Subcutaneous abdominal adipose tissue (tissue), 5 donors: ENCODE measurements at regions not wholly inside any gene's neighbourhood (a gene's known extent, or its start where the extent isn't known, plus 50 kb on each side); places are given as distances from the start of the nearest gene placed in this dataset.

Experiments used
- H3K27ac ChIP-seq: one replicate; pipeline ENCODE4 v1.7.0; 2013; ENCODE audit warnings: low read depth, mild to moderate bottlenecking, inconsistent platforms, low read length, moderate library complexity
- H3K27me3 ChIP-seq, 5 donors: one replicate each; pipeline ENCODE4 v1.7.0; 2013; ENCODE audit warnings: low read length in 5 of 5, inconsistent platforms in 1 of 5; ENCODE audit not compliant: control insufficient read depth in 5 of 5, insufficient read depth in 4 of 5
- H3K36me3 ChIP-seq, 5 donors: one replicate each; pipeline ENCODE4 v1.7.0; 2013; ENCODE audit warnings: low read length in 5 of 5; ENCODE audit not compliant: control insufficient read depth in 5 of 5, insufficient read depth in 5 of 5
- H3K4me1 ChIP-seq, 5 donors: one replicate each; pipeline ENCODE4 v1.7.0; 2013; ENCODE audit warnings: low read length in 5 of 5, mild to moderate bottlenecking in 3 of 5, moderate library complexity in 1 of 5; ENCODE audit not compliant: control insufficient read depth in 5 of 5, insufficient read depth in 5 of 5
- H3K4me3 ChIP-seq, 5 donors: one replicate each; pipeline ENCODE4 v1.7.0; 2013; ENCODE audit warnings: low read length in 5 of 5, low read depth in 1 of 5
- H3K9ac ChIP-seq, 5 donors: one replicate each; pipeline ENCODE4 v1.7.0; 2013; ENCODE audit warnings: low read length in 5 of 5, mild to moderate bottlenecking in 4 of 5, moderate library complexity in 3 of 5
- H3K9me3 ChIP-seq, 5 donors: one replicate each; pipeline ENCODE4 v1.7.0; 2013; ENCODE audit warnings: low read length in 5 of 5; ENCODE audit not compliant: control insufficient read depth in 5 of 5
- donor health status: healthy.
- donor health status: healthy.
- donor health status: healthy.
- donor health status: healthy.
- donor health status: healthy.

DNA sequence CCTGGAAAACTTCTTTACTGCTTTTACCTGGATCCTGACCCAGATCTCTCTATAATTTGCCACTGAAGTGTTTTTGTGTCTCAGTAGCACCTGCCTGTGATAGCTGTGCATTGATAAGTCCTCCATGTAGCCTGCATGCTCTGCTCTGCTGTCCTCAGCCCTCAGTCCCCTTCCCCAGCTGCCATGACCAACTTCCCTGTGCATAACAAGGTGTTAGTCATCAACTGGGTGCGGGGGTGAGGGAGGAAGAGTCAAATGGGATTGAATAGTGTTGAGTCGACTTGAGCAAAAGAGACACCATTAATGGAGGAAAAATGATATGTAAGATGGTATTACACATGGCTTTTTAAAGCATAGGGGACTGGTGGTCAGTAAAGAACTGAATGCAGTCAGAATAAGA is 92.2 kb upstream of the PLET1 start:
- peaks cover 0 to 10% (median 10%) of the 10 kb centered on the region in 5 donors for H3K4me1 ChIP-seq
- no peak overlapping the region for H3K9ac ChIP-seq
- H3K9me3 ChIP-seq = no peaks in the 10 kb centered on the region
- no peak overlapping the region for H3K4me3 ChIP-seq
- H3K27me3 ChIP-seq = no peaks in the 10 kb centered on the region
- H3K36me3 ChIP-seq = no peaks in the 10 kb centered on the region
- H3K27ac ChIP-seq = no peak overlapping the region

DNA sequence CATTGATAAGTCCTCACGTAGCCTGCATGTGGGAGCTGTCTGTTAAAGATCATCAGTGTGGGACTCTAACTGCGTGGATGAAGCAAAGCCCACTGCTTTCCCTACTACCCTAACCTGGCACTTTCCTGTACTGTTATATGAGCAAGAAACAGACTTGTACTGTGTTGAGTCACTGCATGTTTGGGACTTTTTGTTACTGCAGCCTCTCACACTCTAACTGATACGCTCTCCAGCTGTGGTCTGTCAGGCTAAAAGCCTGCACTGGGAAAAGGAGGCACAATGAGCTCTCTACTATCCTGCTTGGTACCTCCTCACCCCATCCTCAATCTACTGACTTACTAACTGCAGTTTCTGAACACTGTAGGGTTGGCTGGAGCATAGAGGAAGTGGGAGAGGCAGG is 93.7 kb upstream of the PLET1 start:
- H3K9ac ChIP-seq = no peak overlapping the region

DNA sequence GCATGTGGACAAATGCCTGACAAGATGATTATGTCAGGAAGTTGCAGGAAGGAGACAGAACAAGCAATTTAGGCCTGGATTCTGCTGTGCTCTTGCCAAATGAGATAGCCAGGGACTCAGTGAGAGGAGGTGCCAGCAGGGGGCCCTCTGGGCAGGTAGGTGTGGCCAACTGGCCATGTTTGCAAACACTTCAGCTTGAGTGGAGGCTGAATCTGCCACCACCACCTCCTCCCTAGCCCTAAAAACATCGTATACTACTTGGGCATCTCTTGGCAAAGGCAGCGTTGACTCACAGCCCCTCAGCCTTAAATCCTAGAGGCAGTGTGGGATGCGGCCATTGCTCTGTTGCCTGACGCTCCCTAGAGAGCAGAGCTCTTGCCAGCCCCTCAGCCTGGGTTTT is 95.1 kb upstream of the PLET1 start:
- no peaks in the 10 kb centered on the region for H3K27me3 ChIP-seq
- H3K4me1 ChIP-seq = peaks cover 0 to 21% (median 19%) of the 10 kb centered on the region in 5 donors
- no peak overlapping the region for H3K9ac ChIP-seq
- H3K27ac ChIP-seq = no peak overlapping the region
- H3K36me3 ChIP-seq = no peaks in the 10 kb centered on the region
- H3K4me3 ChIP-seq = no peak overlapping the region
- no peaks in the 10 kb centered on the region for H3K9me3 ChIP-seq

More for the DNA sequence above, 93.7 kb upstream of the PLET1 start:
- Histone ChIP-seq H3K27ac (no peak overlapping the region), H3K9me3 (no peaks in the 10 kb centered on the region), H3K36me3 (no peaks in the 10 kb centered on the region), H3K4me3 (no peak overlapping the region), H3K27me3 (no peaks in the 10 kb centered on the region), H3K4me1 (peaks cover 0 to 21% (median 17%) of the 10 kb centered on the region in 5 donors)

DNA sequence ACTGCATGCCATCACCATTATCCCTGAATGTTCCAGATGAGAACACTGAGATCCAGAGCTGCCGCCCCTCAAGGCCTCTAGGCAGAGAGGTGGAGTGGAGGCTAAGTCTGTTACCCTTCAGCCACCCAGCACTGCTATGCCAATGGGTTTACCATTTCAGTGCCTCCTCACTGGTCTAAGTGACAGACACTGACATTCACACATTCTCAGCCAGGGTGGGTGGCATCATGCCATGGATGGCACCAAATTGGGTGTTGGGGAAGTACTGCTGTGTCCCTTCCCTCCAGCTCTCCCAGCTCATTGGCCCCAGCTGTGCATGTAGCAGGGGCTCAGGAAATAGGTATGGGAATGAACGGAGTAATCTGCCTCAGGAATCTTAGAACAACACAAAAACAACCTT is 96.8 kb upstream of the PLET1 start:
- no peak overlapping the region for H3K4me3 ChIP-seq
- H3K36me3 ChIP-seq = no peaks in the 10 kb centered on the region
- no peak overlapping the region for H3K9ac ChIP-seq
- no peaks in the 10 kb centered on the region for H3K9me3 ChIP-seq
- no peaks in the 10 kb centered on the region for H3K27me3 ChIP-seq
- H3K4me1 ChIP-seq = peaks cover 0 to 21% (median 19%) of the 10 kb centered on the region in 5 donors
- no peak overlapping the region for H3K27ac ChIP-seq

DNA sequence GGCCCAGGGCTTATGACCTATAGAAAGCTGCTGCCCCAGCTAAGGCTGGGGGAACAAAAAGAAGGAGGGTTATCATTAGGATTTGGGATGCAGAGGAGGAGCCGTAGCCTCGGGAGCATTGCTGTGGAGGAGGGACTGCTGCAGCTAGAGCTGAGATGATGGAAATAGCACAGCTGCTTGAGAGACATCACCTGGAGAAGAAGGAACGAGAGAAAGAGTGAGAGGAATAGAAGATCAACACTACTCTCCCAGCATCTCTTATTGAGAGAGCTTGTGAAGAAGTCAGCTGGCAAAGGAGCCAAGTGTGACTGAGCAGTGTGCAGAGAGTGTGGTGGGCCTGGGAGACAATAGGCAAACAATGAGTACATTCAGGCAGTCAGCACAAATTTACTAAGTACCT is 100.7 kb upstream of the PLET1 start:
- Histone ChIP-seq H3K36me3 (peaks cover 0 to 3% (median 0%) of the 10 kb centered on the region in 5 donors), H3K27me3 (no peaks in the 10 kb centered on the region), H3K4me3 (no peak overlapping the region), H3K4me1 (peaks cover 0 to 23% (median 9%) of the 10 kb centered on the region in 5 donors), H3K27ac (no peak overlapping the region), H3K9me3 (no peaks in the 10 kb centered on the region), H3K9ac (no peak overlapping the region)

- Histone ChIP-seq H3K27me3 (no peaks in the 10 kb centered on the region), H3K9me3 (no peaks in the 10 kb centered on the region), H3K9ac (no peak overlapping the region), H3K4me3 (no peak overlapping the region), H3K27ac (no peak overlapping the region), H3K4me1 (peaks cover 0 to 20% (median 7%) of the 10 kb centered on the region in 5 donors), H3K36me3 (peaks cover 0 to 8% (median 0%) of the 10 kb centered on the region in 5 donors)
Measured at GRCh38 chr11:112363527-112363926, 102.9 kb upstream of the PLET1 start.

DNA sequence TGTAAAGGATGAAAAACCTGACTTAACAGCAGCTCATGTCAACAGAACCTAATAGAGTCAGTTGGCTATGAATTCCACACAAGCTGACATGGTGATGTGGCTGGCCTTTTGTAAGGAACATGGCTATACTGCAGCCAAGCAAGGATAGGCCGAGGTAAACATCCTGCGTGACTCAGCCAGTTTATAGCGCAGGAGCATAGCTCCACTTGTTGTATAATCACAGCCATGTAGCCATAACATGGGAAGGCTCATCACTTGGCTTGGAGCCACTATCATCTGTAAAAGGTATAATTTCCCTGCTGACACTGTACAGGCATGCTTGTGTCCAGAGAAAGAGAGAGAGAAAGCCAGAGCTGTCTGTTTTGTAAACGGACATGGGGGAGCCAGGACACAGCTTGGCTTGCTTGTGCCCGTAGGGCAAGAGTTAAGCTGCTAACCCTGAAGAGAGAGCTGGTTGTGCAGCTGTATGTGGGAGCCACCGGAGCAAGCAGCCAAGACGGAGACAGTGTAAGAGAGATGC is 104.4 kb upstream of the PLET1 start:
- Histone ChIP-seq H3K4me1 (peaks cover 0 to 11% (median 0%) of the 10 kb centered on the region in 5 donors), H3K9me3 (no peaks in the 10 kb centered on the region), H3K36me3 (peaks cover 0 to 8% (median 0%) of the 10 kb centered on the region in 5 donors), H3K27ac (no peak overlapping the region), H3K4me3 (no peak overlapping the region), H3K27me3 (no peaks in the 10 kb centered on the region), H3K9ac (no peak overlapping the region)

DNA sequence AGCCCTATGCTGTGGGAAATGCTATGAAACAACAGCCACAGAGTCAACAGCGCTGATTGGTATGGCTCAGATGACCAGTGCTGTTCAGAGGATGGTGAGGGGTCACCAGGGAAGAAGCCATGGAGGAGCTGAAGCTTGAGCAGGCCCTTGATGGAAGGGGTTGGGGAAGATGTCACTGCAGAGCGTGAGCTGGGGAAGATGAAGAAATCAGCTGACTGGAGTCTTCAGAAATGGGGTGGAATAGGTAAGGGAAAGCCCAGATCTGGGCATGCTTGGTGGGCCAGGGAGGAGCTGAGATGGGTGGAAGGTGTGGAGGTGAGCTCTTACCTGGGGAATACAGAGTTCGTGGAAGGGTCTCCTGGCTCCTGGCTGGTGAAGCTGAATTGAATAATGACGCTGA is 105.4 kb upstream of the PLET1 start:
- H3K27ac ChIP-seq = no peak overlapping the region
- peaks cover 0 to 3% (median 0%) of the 10 kb centered on the region in 5 donors for H3K9me3 ChIP-seq
- H3K4me1 ChIP-seq = peaks cover 0 to 11% (median 0%) of the 10 kb centered on the region in 5 donors
- H3K4me3 ChIP-seq = no peak overlapping the region
- H3K27me3 ChIP-seq = no peaks in the 10 kb centered on the region
- no peak overlapping the region for H3K9ac ChIP-seq
- H3K36me3 ChIP-seq = peaks cover 0 to 8% (median 0%) of the 10 kb centered on the region in 5 donors

GRCh38 chr11:112366777-112367176 is 106.1 kb upstream of the PLET1 start:
- H3K4me1 ChIP-seq = peaks cover 0 to 11% (median 0%) of the 10 kb centered on the region in 5 donors
- peaks cover 0 to 4% (median 0%) of the 10 kb centered on the region in 5 donors for H3K9me3 ChIP-seq
- peaks cover 0 to 8% (median 0%) of the 10 kb centered on the region in 5 donors for H3K36me3 ChIP-seq
- no peak overlapping the region for H3K4me3 ChIP-seq
- H3K27me3 ChIP-seq = no peaks in the 10 kb centered on the region
- H3K27ac ChIP-seq = no peak overlapping the region
- no peak overlapping the region for H3K9ac ChIP-seq

- H3K4me3 ChIP-seq = no peak overlapping the region
- peaks cover 0 to 4% (median 0%) of the 10 kb centered on the region in 5 donors for H3K9me3 ChIP-seq
- H3K4me1 ChIP-seq = peaks cover 0 to 11% (median 0%) of the 10 kb centered on the region in 5 donors
- no peak overlapping the region for H3K9ac ChIP-seq
- H3K36me3 ChIP-seq = peaks cover 0 to 8% (median 0%) of the 10 kb centered on the region in 5 donors
- no peak overlapping the region for H3K27ac ChIP-seq
- H3K27me3 ChIP-seq = no peaks in the 10 kb centered on the region
Measured at GRCh38 chr11:112367461-112367860, 106.8 kb upstream of the PLET1 start.
